ENCODE measurements at regions not wholly inside any gene's neighbourhood (a gene's known extent, or its start where the extent isn't known, plus 50 kb on each side); places are given as distances from the start of the nearest gene placed in this dataset.

- H3K9ac ChIP-seq (ENCODE audit: low read depth in 1 of 3, low read length in 3 of 3), result no peak overlapping the region
- no peak overlapping the region for H3K4me3 ChIP-seq (ENCODE audit: low read length in 3 of 3)
- H3K36me3 ChIP-seq (ENCODE audit: control insufficient read depth in 3 of 3, insufficient read depth in 3 of 3, low read length in 3 of 3), result no peaks in the 10 kb centered on the region
- H3K9me3 ChIP-seq (ENCODE audit: control insufficient read depth in 3 of 3, low read length in 3 of 3), result peaks cover 0 to 2% (median 0%) of the 10 kb centered on the region in 3 donors
- no peaks in the 10 kb centered on the region for H3K27me3 ChIP-seq (ENCODE audit: control insufficient read depth in 3 of 3, insufficient read depth in 3 of 3, low read length in 3 of 3)
- H3K27ac ChIP-seq (ENCODE audit: low read depth, low read length), result no peak overlapping the region
- H3K4me1 ChIP-seq (ENCODE audit: control insufficient read depth in 3 of 3, insufficient read depth in 3 of 3, low read length in 3 of 3), result peaks cover 5 to 7% (median 6%) of the 10 kb centered on the region in 3 donors
Measured at GRCh38 chr16:22743401-22743800, 70.6 kb upstream of the HS3ST2 start.

- Histone ChIP-seq H3K36me3 (ENCODE audit: control insufficient read depth in 3 of 3, insufficient read depth in 3 of 3, low read length in 3 of 3) (no peaks in the 10 kb centered on the region), H3K9me3 (ENCODE audit: control insufficient read depth in 3 of 3, low read length in 3 of 3) (peaks cover 0 to 2% (median 0%) of the 10 kb centered on the region in 3 donors), H3K27me3 (ENCODE audit: control insufficient read depth in 3 of 3, insufficient read depth in 3 of 3, low read length in 3 of 3) (no peaks in the 10 kb centered on the region), H3K27ac (ENCODE audit: low read depth, low read length) (no peak overlapping the region), H3K9ac (ENCODE audit: low read depth in 1 of 3, low read length in 3 of 3) (no peak overlapping the region), H3K4me1 (ENCODE audit: control insufficient read depth in 3 of 3, insufficient read depth in 3 of 3, low read length in 3 of 3) (no peaks in the 10 kb centered on the region), H3K4me3 (ENCODE audit: low read length in 3 of 3) (no peak overlapping the region)
Measured at GRCh38 chr16:22751104-22751667, 62.8 kb upstream of the HS3ST2 start.

- no peaks in the 10 kb centered on the region for H3K36me3 ChIP-seq (ENCODE audit: control insufficient read depth in 3 of 3, insufficient read depth in 3 of 3, low read length in 3 of 3)
- H3K9me3 ChIP-seq (ENCODE audit: control insufficient read depth in 3 of 3, low read length in 3 of 3), result peaks cover 0 to 2% (median 0%) of the 10 kb centered on the region in 3 donors
- H3K27ac ChIP-seq (ENCODE audit: low read depth, low read length), result no peak overlapping the region
- no peak overlapping the region for H3K9ac ChIP-seq (ENCODE audit: low read depth in 1 of 3, low read length in 3 of 3)
- H3K4me3 ChIP-seq (ENCODE audit: low read length in 3 of 3), result no peak overlapping the region
- no peaks in the 10 kb centered on the region for H3K27me3 ChIP-seq (ENCODE audit: control insufficient read depth in 3 of 3, insufficient read depth in 3 of 3, low read length in 3 of 3)
- H3K4me1 ChIP-seq (ENCODE audit: control insufficient read depth in 3 of 3, insufficient read depth in 3 of 3, low read length in 3 of 3), result no peaks in the 10 kb centered on the region
Measured at GRCh38 chr16:22751685-22752084, 62.3 kb upstream of the HS3ST2 start.

GRCh38 chr16:22753451-22753850 lies 60.5 kb upstream of the HS3ST2 start:
- Histone ChIP-seq H3K36me3 (ENCODE audit: control insufficient read depth in 3 of 3, insufficient read depth in 3 of 3, low read length in 3 of 3) (no peaks in the 10 kb centered on the region), H3K9me3 (ENCODE audit: control insufficient read depth in 3 of 3, low read length in 3 of 3) (no peaks in the 10 kb centered on the region), H3K27me3 (ENCODE audit: control insufficient read depth in 3 of 3, insufficient read depth in 3 of 3, low read length in 3 of 3) (no peaks in the 10 kb centered on the region), H3K4me3 (ENCODE audit: low read length in 3 of 3) (no peak overlapping the region), H3K27ac (ENCODE audit: low read depth, low read length) (no peak overlapping the region), H3K4me1 (ENCODE audit: control insufficient read depth in 3 of 3, insufficient read depth in 3 of 3, low read length in 3 of 3) (no peaks in the 10 kb centered on the region), H3K9ac (ENCODE audit: low read depth in 1 of 3, low read length in 3 of 3) (no peak overlapping the region)

GRCh38 chr16:22754577-22754976 lies 59.4 kb upstream of the HS3ST2 start:
- Histone ChIP-seq H3K27me3 (ENCODE audit: control insufficient read depth in 3 of 3, insufficient read depth in 3 of 3, low read length in 3 of 3) (no peaks in the 10 kb centered on the region), H3K4me1 (ENCODE audit: control insufficient read depth in 3 of 3, insufficient read depth in 3 of 3, low read length in 3 of 3) (no peaks in the 10 kb centered on the region), H3K9ac (ENCODE audit: low read depth in 1 of 3, low read length in 3 of 3) (no peak overlapping the region), H3K27ac (ENCODE audit: low read depth, low read length) (no peak overlapping the region), H3K9me3 (ENCODE audit: control insufficient read depth in 3 of 3, low read length in 3 of 3) (no peaks in the 10 kb centered on the region), H3K4me3 (ENCODE audit: low read length in 3 of 3) (no peak overlapping the region), H3K36me3 (ENCODE audit: control insufficient read depth in 3 of 3, insufficient read depth in 3 of 3, low read length in 3 of 3) (no peaks in the 10 kb centered on the region)

GRCh38 chr16:22757202-22757601 lies 56.8 kb upstream of the HS3ST2 start:
- no peaks in the 10 kb centered on the region for H3K36me3 ChIP-seq (ENCODE audit: control insufficient read depth in 3 of 3, insufficient read depth in 3 of 3, low read length in 3 of 3)
- no peaks in the 10 kb centered on the region for H3K27me3 ChIP-seq (ENCODE audit: control insufficient read depth in 3 of 3, insufficient read depth in 3 of 3, low read length in 3 of 3)
- H3K4me1 ChIP-seq (ENCODE audit: control insufficient read depth in 3 of 3, insufficient read depth in 3 of 3, low read length in 3 of 3), result no peaks in the 10 kb centered on the region
- no peaks in the 10 kb centered on the region for H3K9me3 ChIP-seq (ENCODE audit: control insufficient read depth in 3 of 3, low read length in 3 of 3)
- H3K27ac ChIP-seq (ENCODE audit: low read depth, low read length), result no peak overlapping the region
- no peak overlapping the region for H3K4me3 ChIP-seq (ENCODE audit: low read length in 3 of 3)
- H3K9ac ChIP-seq (ENCODE audit: low read depth in 1 of 3, low read length in 3 of 3), result no peak overlapping the region

GRCh38 chr16:22762486-22762885 lies 51.5 kb upstream of the HS3ST2 start:
- Histone ChIP-seq H3K4me1 (ENCODE audit: control insufficient read depth in 3 of 3, insufficient read depth in 3 of 3, low read length in 3 of 3) (peaks cover 4 to 13% (median 7%) of the 10 kb centered on the region in 3 donors), H3K27ac (ENCODE audit: low read depth, low read length) (no peak overlapping the region), H3K4me3 (ENCODE audit: low read length in 3 of 3) (no peak overlapping the region), H3K27me3 (ENCODE audit: control insufficient read depth in 3 of 3, insufficient read depth in 3 of 3, low read length in 3 of 3) (no peaks in the 10 kb centered on the region), H3K9me3 (ENCODE audit: control insufficient read depth in 3 of 3, low read length in 3 of 3) (no peaks in the 10 kb centered on the region), H3K36me3 (ENCODE audit: control insufficient read depth in 3 of 3, insufficient read depth in 3 of 3, low read length in 3 of 3) (no peaks in the 10 kb centered on the region), H3K9ac (ENCODE audit: low read depth in 1 of 3, low read length in 3 of 3) (no peak overlapping the region)

- Histone ChIP-seq H3K27me3 (ENCODE audit: control insufficient read depth in 3 of 3, insufficient read depth in 3 of 3, low read length in 3 of 3) (no peaks in the 10 kb centered on the region), H3K27ac (ENCODE audit: low read depth, low read length) (no peak overlapping the region), H3K36me3 (ENCODE audit: control insufficient read depth in 3 of 3, insufficient read depth in 3 of 3, low read length in 3 of 3) (no peaks in the 10 kb centered on the region), H3K9me3 (ENCODE audit: control insufficient read depth in 3 of 3, low read length in 3 of 3) (no peaks in the 10 kb centered on the region), H3K4me1 (ENCODE audit: control insufficient read depth in 3 of 3, insufficient read depth in 3 of 3, low read length in 3 of 3) (peaks cover 4 to 13% (median 7%) of the 10 kb centered on the region in 3 donors), H3K4me3 (ENCODE audit: low read length in 3 of 3) (no peak overlapping the region), H3K9ac (ENCODE audit: low read depth in 1 of 3, low read length in 3 of 3) (peak overlapping the region in 1 of 3 donors; percentile 33)
Measured at GRCh38 chr16:22763437-22764080, 50.4 kb upstream of the HS3ST2 start.

Data from skeletal muscle tissue (tissue), 3 donors.